GM21576 (cell line): ENCODE measurements at regions not wholly inside any gene's neighbourhood (a gene's known extent, or its start where the extent isn't known, plus 50 kb on each side); places are given as distances from the start of the nearest gene placed in this dataset.
"Not testable (repeated sequence)": the region's sequence is repeated elsewhere in the genome, so short reads cannot be mapped to it uniquely, and the experiment has no call there.

Experiments used
- ATAC-seq: cut with Tn5 transposase; IDR thresholded peaks from one replicate; pipeline ENCODE4 v1.9.1; 2021; ENCODE audit warnings: mild to moderate bottlenecking, moderate library complexity; ENCODE audit not compliant: unreplicated experiment

GRCh38 chr7:155395176-155395797, 62.6 kb upstream of the EN2 start:
- ATAC-seq: no peak

DNA sequence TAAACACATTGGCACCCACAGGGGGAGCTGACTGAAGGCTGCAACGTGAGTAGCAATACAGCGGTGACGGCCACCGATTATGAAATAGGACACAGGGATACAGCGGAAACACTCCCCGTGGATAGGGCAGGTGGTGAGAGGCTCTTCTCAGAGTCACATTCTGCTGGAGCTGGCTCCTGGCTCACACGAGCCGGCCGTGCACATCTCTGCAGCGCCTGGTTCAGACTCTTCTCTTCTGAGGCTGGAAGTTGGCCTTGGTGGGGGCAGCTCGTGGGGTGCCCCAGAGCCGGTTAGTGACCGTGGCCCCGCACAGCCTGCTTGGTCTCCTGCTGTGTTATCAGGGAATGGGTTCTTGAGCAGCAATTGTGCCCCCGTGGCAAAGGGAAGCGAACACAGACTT, 61.3 kb upstream of the EN2 start:
- ATAC-seq: no peak

DNA sequence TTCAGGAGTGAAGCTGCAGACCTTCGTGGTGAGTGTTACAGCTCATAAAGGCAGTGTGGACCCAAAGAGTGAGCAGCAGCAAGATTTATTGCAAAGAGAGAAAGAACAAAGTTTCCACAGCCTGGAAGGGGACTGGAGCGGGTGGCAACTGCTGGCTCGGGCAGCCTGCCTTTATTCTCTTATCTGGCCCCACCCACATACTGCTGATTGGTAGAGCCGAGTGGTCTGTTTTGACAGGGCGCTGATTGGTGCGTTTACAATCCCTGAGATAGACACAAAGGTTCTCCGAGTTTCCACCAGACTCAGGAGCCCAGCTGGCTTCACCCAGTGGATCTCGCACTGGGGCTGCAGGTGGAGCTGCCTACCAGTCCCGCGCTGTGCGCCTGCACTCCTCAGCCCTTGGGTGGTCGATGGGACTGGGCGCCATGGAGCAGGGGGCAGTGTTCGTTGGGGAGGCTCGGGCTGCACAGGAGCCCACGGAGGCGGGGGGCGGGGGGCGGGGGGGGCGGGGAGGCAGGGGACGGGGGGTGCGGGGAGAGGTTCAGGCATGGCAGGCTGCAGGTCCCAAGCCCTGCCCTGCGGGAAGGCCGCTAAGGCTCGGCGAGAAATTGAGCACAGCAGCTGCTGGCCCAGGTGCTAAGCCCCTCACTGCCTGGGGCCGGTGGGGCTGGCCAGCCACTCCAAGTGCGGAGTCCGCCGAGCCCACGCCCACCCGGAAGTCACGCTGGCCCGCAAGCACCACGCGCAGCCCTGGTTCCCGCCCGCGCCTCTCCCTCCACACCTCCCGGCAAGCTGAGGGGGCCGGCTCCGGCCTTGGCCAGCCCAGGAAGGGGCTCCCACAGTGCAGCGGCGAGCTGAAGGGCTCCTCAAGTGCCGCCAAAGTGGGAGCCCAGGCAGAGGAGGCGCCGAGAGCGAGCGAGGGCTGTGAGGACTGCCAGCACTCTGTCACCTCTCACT, 59.9 kb upstream of the EN2 start:
- ATAC-seq: not testable (repeated sequence)

- ATAC-seq: no peak
Observed at GRCh38 chr7:155398944-155399343, 59.0 kb upstream of the EN2 start.

DNA sequence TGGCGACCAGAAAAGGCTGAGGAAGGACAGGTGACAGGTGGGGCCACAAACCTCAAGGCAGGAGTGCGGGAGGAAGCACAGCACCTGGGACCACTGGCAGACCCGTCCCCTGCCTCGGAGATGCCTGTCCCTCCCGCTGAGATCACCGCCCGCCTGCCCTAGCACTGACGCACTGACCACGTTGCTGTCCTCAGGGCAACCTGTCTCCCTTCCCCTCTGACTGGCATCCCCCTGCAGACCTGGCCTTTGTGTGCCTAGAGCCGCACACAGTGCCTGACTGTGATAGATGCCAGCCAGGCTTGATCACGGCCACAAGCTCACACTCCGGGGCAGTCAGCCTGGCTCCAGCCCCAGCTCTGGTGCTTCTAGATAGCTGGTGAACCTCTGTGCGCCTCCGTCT, 58.4 kb upstream of the EN2 start:
- no peak for ATAC-seq

DNA sequence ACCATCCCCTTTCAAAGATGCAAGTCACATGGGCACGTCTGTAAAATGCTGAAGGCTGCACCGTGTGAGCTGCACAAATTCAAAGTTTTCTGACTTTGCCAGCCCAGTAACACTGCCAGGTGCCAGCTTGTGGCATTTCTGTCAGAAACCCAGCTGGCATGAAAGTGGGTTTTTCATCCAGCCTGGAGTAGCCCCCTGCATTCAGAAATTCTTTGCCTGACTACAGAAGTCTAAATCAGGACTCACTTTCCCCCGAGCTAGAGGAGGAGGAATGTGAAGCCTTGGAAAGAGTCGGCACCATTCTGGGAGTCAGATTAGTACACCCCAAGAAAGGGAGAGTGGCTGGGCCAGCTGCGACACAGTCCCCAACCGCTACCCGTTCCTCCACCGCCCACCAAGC, 56.7 kb upstream of the EN2 start:
- no peak for ATAC-seq

- no peak for ATAC-seq
Observed at GRCh38 chr7:155401884-155402283, 56.0 kb upstream of the EN2 start.

DNA sequence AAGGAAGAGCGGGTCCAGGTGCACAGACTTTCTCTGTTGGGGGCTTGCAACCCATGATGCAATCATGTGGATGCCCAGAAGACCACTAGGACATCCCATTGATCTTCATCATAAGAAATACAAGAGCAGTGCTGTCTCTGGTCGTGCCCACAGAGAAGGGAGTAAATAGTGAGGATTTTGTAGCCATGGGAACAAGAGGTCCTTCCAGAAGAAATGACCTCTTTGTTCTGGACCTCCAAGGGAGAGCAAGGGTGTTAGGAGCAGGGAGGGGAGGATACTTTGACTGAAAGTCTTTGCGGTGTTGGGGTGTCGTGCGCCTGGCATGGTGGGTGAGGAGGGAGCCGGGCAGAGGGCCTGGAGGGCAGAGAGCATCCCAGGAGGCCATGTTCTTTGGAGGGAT, 55.0 kb upstream of the EN2 start:
- ATAC-seq: no peak

DNA sequence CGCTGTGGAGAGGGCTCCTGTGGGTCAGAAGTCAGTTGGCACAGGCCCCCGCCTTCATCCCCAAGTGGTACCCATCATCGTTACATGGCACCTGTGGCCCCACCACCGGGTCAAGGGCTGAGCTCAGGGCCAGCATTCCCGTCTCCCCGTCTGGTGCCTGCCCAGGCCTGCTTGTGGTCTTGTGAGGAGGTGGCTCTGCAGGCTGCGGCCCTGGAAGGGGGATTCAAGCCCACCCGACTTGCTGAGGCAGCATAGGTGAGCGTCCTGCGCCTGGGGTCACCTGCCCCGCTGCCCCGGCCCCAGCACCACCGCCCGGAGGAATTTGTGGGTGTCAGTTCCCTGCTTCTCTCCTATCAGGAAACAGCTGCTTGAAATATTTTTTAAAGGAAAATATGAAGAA, 53.0 kb upstream of the EN2 start:
- ATAC-seq: no peak

DNA sequence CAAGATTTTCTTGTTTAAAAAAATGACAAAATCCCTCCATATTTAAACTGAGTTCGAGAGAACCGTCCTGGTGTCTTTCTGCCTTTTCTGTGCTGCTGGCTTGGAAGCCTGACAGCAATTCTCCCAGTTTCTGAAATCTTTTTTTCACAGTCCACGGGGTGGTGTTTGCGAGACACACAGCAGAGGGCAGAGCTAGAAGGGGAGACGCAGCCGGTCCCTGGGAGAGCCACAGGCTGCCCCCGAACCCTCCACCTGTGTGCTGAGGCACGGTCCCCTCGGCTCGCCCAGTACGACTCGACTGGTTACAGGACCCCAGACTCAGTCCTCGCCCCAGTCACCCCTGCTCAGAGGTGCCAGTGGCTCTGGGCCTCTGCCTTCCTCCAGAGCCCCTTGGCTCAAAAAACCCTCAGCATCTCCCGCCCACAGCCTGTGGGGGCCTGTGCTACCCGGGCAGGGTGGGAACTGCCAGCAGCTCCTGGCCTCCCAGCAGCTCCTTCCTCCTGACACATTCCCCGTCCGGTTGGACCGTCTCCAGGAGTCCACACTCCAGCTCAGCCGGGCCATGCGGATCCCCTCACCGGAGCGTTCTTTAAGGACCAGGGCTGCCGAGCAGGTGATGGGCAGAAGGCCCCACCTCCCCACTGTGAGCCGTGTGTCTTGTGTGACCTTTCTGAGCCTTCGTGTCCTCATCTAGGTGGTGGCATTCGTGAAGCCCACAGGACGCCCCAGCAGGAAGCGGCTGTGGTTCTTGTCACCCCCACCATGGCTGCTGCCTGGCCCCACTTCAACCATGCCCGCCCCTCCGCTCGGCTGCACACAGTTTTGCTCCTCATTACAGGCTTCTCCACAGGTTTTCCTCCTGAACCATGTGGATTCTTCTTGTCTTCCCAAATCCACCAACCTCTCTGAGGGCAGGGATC, 52.3 kb upstream of the EN2 start:
- no peak for ATAC-seq

- no peak for ATAC-seq
Observed at GRCh38 chr7:155407799-155408198, 50.1 kb upstream of the EN2 start.
